ENCODE measurements at regions not wholly inside any gene's neighbourhood (a gene's known extent, or its start where the extent isn't known, plus 50 kb on each side); places are given as distances from the start of the nearest gene placed in this dataset.

DNA sequence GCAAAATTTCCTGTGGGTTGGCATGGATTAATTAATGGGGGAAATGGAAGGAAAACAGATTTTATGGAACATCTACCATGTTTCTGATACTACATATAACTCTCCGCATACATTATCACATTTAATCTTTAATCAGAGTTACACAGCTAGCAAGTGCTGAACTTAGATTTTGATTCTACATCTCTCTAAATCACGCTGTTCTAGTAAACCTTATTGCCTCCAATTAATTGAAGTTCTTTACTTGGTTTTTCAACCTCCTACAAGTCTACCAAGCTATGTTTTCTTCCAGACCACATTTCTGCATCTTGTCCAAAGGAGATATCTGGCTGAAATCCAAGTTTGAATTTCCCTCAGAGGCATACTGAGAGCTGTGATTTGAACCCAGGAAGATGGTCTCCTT is 125.8 kb upstream of the GAREM1 start:
- TF ChIP-seq, protein P1, sequence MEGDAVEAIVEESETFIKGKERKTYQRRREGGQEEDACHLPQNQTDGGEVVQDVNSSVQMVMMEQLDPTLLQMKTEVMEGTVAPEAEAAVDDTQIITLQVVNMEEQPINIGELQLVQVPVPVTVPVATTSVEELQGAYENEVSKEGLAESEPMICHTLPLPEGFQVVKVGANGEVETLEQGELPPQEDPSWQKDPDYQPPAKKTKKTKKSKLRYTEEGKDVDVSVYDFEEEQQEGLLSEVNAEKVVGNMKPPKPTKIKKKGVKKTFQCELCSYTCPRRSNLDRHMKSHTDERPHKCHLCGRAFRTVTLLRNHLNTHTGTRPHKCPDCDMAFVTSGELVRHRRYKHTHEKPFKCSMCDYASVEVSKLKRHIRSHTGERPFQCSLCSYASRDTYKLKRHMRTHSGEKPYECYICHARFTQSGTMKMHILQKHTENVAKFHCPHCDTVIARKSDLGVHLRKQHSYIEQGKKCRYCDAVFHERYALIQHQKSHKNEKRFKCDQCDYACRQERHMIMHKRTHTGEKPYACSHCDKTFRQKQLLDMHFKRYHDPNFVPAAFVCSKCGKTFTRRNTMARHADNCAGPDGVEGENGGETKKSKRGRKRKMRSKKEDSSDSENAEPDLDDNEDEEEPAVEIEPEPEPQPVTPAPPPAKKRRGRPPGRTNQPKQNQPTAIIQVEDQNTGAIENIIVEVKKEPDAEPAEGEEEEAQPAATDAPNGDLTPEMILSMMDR (IDR thresholded peaks at IDR 0.05; ENCODE audit: control insufficient read depth, insufficient read depth, low read depth, low read length, missing control alignments), result no peak
- H3K4me3 ChIP-seq (ENCODE audit: control insufficient read depth, low read depth, low read length), result no peak overlapping the region
- DNase-seq (ENCODE audit: low read depth), result no peak

DNA sequence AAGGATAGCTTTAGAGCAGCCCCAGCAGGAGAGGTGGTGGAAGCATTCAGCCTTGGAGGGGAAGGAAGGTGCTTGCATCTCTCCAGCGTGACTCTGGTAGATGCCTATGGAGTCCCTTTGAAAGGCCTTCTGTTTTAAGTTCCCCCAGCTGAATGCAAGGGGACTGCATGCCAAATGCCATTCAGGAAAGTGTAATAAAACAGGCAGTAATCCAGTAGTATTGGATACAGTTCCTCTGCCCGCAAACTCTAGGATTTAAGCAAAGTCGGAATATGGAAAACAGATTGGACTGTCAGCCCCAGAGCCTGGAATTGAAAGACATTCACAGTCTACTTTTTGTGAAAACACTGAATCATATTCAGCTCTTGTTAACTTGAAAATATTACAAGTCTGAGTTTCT is 125.2 kb upstream of the GAREM1 start:
- no peak for DNase-seq (ENCODE audit: low read depth)
- TF ChIP-seq, protein P1 (IDR thresholded peaks at IDR 0.05; ENCODE audit: control insufficient read depth, insufficient read depth, low read depth, low read length, missing control alignments), result no peak

DNA sequence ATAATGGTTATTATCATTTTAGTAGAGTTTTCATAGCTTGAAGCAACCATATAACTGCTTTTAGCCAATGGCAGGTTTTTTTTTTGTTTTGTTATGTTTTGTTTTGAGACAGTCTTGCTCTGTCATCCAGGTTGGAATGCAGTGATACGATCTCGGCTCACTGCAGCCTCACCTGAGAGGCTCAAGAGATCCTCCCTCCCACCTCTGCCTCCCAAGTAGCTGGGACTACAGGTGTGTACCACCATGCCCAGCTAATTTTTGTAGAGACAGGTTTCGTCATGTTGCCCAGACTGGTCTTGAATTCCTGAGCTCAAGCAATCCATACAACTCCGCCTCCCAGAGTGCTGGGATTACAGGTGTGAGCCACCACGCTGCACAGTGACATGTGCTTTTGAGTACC is 117.5 kb upstream of the GAREM1 start:
- no peak for DNase-seq (ENCODE audit: low read depth)

More for the DNA sequence above, 125.2 kb upstream of the GAREM1 start:
- H3K4me3 ChIP-seq (ENCODE audit: control insufficient read depth, low read depth, low read length), result no peak overlapping the region

DNA sequence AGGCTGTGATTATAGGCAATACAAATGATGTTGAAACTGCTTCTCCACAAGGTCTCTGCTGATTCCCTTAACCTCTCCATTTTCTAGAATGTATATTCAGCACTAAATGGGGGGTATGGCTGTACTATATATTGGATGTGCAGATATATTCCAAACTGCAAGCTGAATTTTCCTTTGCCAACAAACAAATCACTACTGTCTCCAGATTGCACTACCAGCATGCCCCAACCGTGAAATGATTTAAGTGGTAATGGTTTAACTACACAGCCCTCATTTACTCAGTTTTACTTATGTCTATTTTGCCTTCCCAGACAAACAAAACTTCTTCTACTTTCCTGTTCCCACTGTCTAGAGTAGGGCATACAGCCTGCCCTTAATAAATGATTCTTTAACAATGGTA is 112.7 kb upstream of the GAREM1 start:
- no peak for DNase-seq (ENCODE audit: low read depth)
- TF ChIP-seq, protein P1 (IDR thresholded peaks at IDR 0.05; ENCODE audit: control insufficient read depth, insufficient read depth, low read depth, low read length, missing control alignments), result no peak
- H3K4me3 ChIP-seq (ENCODE audit: control insufficient read depth, low read depth, low read length), result no peak overlapping the region

More for the DNA sequence above, 117.5 kb upstream of the GAREM1 start:
- TF ChIP-seq, protein P1 (IDR thresholded peaks at IDR 0.05; ENCODE audit: control insufficient read depth, insufficient read depth, low read depth, low read length, missing control alignments), result no peak
- H3K4me3 ChIP-seq (ENCODE audit: control insufficient read depth, low read depth, low read length), result no peak overlapping the region

DNA sequence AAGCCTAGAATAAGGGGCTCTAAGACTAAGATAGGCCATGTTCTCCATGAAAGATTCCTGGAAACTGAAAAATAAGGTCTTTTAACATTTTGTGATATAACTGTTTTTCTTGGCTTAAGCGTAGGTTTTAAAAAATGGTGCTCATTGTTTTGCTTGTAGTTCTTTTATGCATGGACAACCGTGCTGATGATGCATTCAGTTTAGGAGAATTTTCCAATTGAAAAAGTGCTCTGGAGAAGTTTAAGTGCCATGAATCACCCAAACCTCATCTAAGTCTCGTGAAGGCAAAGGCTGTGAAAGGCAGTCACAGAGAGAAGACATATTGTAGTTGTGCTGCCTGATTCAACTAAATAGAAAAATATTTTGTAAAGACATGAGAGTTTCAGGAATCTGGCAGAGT is 111.8 kb upstream of the GAREM1 start:
- no peak overlapping the region for H3K4me3 ChIP-seq (ENCODE audit: control insufficient read depth, low read depth, low read length)
- DNase-seq (ENCODE audit: low read depth), result no peak
- TF ChIP-seq, protein P1 (IDR thresholded peaks at IDR 0.05; ENCODE audit: control insufficient read depth, insufficient read depth, low read depth, low read length, missing control alignments), result no peak

DNA sequence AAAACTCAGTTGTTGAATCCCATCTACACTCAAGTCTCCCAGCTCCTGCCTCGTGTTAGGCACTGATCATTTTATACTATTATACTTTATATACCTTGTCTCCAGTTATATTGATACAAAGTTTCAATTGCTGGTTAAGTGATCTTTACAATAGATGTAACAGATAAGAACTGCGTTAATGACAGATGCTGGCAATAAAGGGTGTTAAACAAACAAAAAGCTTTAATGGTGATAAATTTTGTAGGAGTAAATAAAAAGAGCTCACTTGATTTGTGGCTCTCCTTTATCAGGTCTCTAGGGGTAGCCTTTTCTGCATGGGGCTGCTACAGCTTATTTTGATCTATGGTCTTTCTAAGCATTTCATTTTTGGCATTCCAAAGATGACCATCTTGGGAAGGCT is 106.9 kb upstream of the GAREM1 start:
- H3K4me3 ChIP-seq (ENCODE audit: control insufficient read depth, low read depth, low read length), result no peak overlapping the region
- TF ChIP-seq, protein P1 (IDR thresholded peaks at IDR 0.05; ENCODE audit: control insufficient read depth, insufficient read depth, low read depth, low read length, missing control alignments), result no peak
- no peak for DNase-seq (ENCODE audit: low read depth)
